ENCODE measurements at regions not wholly inside any gene's neighbourhood (a gene's known extent, or its start where the extent isn't known, plus 50 kb on each side); places are given as distances from the start of the nearest gene placed in this dataset.

DNA sequence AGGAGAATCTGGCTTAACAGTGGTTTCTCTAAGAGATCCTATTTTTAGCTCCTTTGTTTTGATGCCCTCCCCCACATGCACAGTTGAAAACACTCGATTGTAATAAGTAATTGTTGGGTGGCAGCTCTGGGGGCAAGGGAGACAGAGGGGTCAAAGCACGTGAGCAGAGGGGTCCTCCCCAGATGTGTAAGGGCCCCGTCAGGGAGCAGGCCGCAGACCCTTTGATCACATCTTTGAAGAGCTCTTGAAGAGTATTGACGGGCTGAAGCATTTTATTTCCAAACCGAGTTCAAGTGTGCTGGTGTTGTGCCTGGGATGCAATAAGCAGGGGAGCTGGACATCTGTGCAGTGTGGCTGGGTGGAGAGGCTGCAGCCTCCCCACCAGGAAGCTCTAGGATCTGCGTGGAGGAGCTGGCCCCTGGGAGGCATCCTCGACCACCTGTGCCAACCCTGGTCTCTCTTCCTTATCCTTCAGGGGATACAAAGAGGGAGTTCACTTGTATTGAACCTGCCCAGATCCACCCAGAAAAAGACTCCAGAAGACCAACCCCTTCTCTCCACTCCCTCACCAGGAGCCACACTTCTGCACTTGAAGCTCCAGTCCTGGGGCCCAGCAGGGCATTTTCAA, 473.0 kb upstream of the MGMT start:
- H3K4me2 ChIP-seq (ENCODE audit: low read length): no peak overlapping the region
- TF ChIP-seq, protein P1, sequence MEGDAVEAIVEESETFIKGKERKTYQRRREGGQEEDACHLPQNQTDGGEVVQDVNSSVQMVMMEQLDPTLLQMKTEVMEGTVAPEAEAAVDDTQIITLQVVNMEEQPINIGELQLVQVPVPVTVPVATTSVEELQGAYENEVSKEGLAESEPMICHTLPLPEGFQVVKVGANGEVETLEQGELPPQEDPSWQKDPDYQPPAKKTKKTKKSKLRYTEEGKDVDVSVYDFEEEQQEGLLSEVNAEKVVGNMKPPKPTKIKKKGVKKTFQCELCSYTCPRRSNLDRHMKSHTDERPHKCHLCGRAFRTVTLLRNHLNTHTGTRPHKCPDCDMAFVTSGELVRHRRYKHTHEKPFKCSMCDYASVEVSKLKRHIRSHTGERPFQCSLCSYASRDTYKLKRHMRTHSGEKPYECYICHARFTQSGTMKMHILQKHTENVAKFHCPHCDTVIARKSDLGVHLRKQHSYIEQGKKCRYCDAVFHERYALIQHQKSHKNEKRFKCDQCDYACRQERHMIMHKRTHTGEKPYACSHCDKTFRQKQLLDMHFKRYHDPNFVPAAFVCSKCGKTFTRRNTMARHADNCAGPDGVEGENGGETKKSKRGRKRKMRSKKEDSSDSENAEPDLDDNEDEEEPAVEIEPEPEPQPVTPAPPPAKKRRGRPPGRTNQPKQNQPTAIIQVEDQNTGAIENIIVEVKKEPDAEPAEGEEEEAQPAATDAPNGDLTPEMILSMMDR (IDR thresholded peaks at IDR 0.05): no peak
- H2AFZ ChIP-seq: no peak overlapping the region
- no peaks in the 10 kb centered on the region for H3K27me3 ChIP-seq (ENCODE audit: control insufficient read depth, insufficient read depth, low read length)
- no peak overlapping the region for H3K9ac ChIP-seq
- no peaks in the 10 kb centered on the region for H3K36me3 ChIP-seq (ENCODE audit: control insufficient read depth, insufficient read depth, low read length)
- H3K4me3 ChIP-seq (ENCODE audit: low read depth, low read length): no peak overlapping the region
- H3K27ac ChIP-seq: no peak overlapping the region
- H3K79me2 ChIP-seq: no peaks in the 10 kb centered on the region
- H3K9me3 ChIP-seq (ENCODE audit: control insufficient read depth, low read length): no peaks in the 10 kb centered on the region
- H3K4me1 ChIP-seq: no peaks in the 10 kb centered on the region

DNA sequence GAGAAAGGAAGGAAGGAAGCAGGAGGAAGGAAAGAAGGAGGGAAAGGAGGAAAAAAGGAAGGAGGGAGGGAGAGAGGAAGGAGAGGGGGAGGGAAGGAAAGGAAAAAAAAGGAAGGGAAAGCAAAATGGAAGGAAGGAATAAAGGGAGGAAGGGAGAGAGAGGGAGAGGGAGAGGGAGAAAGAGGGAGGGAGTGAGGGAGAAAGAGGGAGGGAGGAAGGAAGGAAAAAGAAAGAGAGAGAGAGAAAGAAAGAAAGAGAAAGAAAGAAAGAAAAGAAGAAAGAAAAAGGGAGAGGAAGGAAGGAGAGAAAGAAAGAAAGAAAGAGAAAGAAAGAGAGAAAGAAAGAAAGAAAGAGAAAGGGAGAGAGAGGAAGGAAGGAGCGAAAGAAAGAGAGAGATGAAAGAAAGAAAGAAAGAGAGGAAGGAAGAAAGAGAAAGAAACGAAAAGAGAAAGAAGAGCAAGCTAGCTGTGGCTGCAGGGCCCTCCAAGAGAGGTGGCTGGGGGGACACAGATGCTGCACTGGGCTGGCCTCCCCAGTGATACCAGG, 472.4 kb upstream of the MGMT start:
- Histone ChIP-seq H3K4me3 (ENCODE audit: low read depth, low read length) (no peak overlapping the region), H3K9me3 (ENCODE audit: control insufficient read depth, low read length) (no peaks in the 10 kb centered on the region), H3K36me3 (ENCODE audit: control insufficient read depth, insufficient read depth, low read length) (no peaks in the 10 kb centered on the region), H3K4me1 (no peaks in the 10 kb centered on the region), H3K79me2 (no peaks in the 10 kb centered on the region), H3K27me3 (ENCODE audit: control insufficient read depth, insufficient read depth, low read length) (no peaks in the 10 kb centered on the region), H2AFZ (no peak overlapping the region), H3K9ac (no peak overlapping the region), H3K27ac (no peak overlapping the region), H3K4me2 (ENCODE audit: low read length) (no peak overlapping the region)
- TF ChIP-seq, protein P1 (IDR thresholded peaks at IDR 0.05): no peak

DNA sequence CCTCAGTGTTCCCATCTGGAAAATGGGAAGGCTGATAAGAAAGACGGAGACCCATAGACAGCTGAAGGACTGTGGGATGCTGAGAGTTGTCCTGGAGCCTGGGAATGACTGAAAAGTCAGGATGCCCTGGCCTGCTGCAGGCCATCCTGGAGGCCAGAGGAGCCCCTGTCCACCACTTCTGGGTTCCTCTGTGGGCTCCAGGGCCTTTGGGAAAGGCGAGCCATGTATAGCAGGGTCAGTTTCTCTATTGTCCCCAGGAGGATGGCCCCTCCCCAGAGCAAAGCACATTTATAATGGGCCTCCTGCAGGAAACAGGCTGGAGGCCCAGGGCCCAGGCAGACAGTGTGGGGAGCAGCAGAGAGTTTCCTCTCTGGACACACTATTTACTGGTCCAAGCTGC, 471.4 kb upstream of the MGMT start:
- Histone ChIP-seq H3K4me2 (ENCODE audit: low read length) (no peak overlapping the region), H3K9ac (no peak overlapping the region), H3K4me3 (ENCODE audit: low read depth, low read length) (no peak overlapping the region), H3K9me3 (ENCODE audit: control insufficient read depth, low read length) (no peaks in the 10 kb centered on the region), H3K27ac (no peak overlapping the region), H3K36me3 (ENCODE audit: control insufficient read depth, insufficient read depth, low read length) (no peaks in the 10 kb centered on the region), H3K27me3 (ENCODE audit: control insufficient read depth, insufficient read depth, low read length) (no peaks in the 10 kb centered on the region), H2AFZ (no peak overlapping the region), H3K4me1 (no peaks in the 10 kb centered on the region), H3K79me2 (no peaks in the 10 kb centered on the region)
- TF ChIP-seq, protein P1 (IDR thresholded peaks at IDR 0.05): no peak

DNA sequence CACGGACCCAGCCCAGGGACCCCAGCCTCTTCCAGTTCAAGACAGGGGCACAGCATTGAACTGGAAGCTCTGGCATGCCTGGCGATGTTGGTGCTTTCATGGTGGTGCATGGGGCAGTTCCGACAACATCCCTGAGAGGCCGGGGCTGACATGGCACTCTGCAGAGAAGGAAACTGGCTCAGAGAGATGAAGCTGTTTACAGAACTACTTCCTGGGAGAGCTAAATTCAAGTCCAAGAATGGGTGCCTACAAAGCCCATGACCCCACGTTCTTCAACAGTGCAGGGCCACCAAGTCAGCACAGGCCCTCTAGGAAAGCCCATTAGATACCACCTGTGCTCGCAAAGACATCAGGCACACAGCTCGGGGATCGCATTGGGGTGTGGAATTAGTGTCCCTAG, 470.9 kb upstream of the MGMT start:
- Histone ChIP-seq H2AFZ (no peak overlapping the region), H3K27ac (no peak overlapping the region), H3K9ac (no peak overlapping the region), H3K4me2 (ENCODE audit: low read length) (no peak overlapping the region), H3K79me2 (no peaks in the 10 kb centered on the region), H3K36me3 (ENCODE audit: control insufficient read depth, insufficient read depth, low read length) (no peaks in the 10 kb centered on the region), H3K4me3 (ENCODE audit: low read depth, low read length) (no peak overlapping the region), H3K4me1 (no peaks in the 10 kb centered on the region), H3K9me3 (ENCODE audit: control insufficient read depth, low read length) (no peaks in the 10 kb centered on the region), H3K27me3 (ENCODE audit: control insufficient read depth, insufficient read depth, low read length) (no peaks in the 10 kb centered on the region)
- TF ChIP-seq, protein P1 (IDR thresholded peaks at IDR 0.05): no peak

Data from parathyroid adenoma (tissue), 2 donors.